NCI-H187 treated with DMSO at 0.1 percent for 48 hours (cell line): ENCODE measurements at regions not wholly inside any gene's neighbourhood (a gene's known extent, or its start where the extent isn't known, plus 50 kb on each side); places are given as distances from the start of the nearest gene placed in this dataset.
"Not testable (repeated sequence)": the region's sequence is repeated elsewhere in the genome, so short reads cannot be mapped to it uniquely, and the experiment has no call there.

ENCODE experiments used
- DNase-seq: peaks from one replicate; lab custom pipeline; 2025; lab: John Stamatoyannopoulos, UW

DNA sequence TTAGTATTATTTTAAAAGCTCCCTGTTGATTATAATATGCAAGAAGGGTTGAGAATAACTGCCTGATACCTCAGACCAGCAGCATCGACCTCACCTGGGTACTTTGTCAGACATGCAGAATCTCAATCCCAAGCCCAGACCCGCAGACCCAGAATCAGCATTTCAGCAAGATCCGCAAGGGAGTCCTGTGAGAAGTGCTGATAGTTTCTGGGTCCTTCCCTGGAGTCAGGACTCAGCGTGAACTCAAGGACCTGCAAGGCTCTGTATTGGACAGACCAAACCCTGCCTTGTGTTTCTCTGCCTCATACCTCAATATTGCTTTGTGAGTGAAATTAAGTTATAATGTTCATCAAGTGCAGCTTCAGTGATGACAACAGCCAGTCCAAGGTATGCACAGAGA lies 149.5 kb upstream of the NPY start:
- DNase-seq = no peak

DNA sequence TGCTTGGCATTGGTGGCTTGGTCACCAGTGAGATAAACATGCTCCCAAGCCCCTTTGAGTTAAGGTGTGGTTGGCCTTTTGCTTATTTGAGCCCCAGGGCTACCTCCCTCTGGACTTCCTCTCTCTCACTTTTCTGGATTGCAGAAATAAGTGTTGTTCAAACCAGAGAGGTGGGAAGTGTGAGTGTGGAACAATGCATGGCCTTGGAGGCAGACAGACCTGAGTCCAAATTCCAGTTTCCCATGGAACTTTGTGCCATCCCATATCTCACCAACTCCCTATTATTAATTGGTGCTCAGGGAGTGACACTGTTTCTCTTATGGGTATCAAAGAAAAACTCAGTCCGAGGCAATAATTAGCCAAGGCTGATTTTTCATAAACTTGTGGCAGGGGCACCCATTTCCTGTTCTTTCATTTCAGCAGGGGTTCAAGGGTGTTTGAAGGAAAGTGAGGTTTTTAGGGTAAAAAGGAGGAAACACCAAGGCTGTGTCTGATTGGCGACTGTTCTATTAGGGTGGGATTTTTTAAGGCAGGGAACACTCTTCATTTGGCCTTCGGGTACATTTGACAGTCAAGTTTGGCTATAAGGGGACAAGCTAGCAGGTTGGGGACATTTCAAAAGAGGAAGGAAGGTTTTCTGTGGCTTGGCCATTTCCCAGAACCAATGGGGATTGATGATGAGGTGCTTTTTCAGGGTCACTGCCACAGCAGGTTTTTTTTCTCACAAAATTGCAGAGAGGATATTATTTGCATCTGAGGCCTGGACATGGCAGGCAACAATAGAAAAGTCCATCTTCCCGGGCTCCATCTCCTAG lies 148.8 kb upstream of the NPY start:
- DNase-seq = no peak

DNA sequence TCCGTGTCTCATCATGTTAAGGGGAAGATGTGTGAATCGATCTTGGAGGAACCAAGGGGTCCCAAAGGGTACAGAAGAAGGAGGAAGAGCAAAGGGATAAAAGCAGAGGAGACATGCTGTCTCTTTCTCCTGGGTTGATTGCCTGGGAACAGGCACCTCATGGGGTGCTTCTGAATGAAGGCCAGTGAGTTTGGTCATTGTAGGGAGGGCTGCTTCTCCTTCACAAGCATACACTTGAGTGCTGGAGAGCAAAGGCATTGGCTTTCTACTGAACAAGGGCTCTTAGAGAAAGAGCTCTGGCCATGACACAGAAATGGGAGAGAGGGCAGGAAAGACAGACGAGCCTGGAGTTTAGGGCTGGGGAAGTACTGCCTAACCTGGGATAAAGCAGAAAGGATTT lies 146.7 kb upstream of the NPY start:
- no peak for DNase-seq

DNA sequence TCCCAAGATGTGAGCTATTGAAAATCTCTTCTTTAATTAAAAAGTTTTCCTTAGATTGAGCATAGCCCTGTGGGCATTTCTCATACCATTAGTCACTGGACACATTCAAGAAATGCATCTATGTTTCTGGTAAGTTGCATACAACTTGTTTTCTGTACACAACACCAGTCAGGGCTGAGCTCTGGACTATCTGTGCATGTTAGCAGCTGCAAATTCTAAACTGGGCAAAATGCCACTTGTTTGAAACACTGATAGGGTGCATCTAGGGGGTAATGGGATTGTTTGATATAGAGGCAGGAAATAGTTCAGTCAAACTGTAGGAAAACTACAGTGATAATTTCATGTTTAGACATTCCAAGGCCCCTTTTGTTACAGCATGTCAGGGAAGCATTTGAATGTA lies 145.6 kb upstream of the NPY start:
- DNase-seq = no peak

DNA sequence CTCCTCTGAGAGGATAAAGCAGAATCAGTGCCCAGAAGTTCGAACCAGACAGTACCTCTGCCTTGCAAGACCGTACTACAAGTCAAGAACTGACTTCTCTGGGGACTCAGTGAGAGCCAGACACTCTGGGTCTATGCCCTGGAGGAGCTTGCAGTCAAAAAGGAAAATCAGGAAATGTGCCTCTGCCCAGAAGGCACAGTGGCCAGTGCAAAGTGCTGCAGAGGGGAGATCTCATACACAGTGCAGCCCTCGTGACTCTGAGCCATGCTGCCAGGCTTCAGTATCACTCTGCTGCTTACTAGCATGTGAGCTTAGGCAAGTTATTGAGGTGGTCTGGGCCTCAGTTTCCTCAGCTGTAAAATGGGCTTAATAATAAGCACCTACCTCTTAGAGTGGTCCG lies 144.0 kb upstream of the NPY start:
- no peak for DNase-seq

DNA sequence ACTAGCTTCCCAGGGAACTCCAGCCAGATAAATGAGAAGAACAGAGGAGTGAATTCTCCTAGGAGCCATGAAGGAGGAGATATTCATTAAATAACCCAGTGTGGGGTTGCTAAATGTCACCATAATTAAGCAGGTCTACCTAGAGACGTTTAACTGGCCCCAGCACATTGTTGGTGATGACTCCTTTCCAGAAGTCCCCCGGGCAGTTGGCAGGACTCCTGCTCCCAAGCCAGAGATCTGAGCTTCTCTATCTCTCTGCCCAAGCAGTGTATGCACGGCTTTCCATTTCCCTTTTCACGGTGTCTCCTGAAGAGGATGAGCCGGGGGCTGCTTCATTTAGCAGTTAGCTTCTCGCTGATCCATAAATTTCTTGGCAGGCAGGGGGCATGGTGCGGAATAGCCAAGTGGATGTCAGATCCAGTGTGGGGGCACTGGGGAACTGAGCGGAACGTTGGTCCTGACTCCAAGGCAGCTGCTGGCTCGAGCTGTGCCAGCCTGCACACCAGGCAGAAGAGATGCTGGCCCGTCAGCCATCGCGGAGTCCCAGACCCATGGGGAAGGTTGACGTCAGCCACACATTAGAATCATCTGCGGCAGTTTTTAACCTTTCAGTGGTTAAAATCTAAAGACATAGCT lies 142.0 kb upstream of the NPY start:
- DNase-seq = no peak

DNA sequence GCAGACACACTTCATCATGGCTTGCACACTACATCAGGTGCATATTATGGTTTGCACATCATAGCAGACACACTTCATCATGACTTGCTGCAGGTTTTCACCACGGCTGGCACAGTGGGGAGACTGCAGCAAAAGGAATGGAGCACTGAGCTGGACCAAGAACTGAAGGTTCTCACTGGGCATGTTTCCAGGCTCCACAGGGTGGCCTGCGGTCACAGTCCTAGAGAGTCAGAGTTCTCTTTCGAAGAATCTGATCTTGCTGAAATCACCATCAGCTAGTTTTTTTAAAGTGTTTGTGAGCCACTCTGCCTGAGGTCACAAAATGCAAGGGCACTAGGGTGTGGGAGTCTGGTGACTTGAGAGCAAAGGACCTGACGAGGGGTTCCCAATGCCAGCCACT lies 140.4 kb upstream of the NPY start:
- DNase-seq = no peak

DNA sequence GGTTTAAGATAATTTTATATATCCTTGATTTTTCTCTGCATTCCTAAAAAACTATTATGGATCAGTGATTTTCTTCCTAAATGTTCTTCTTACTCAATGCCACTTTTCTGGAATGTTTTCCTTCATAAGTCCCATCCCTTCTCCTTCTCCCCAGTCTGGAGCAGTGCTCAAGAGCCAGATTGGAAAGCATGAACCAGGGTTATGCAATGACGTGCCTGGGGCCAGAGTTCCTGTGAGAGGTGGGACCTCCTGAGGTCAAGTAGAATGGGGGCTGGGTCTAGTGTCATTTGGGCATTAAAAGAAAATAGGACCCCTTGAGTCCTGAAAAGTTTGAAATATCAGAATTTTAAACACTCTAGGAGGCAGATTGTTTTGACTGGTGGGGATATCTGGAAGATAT lies 132.0 kb upstream of the NPY start:
- DNase-seq = no peak

DNA sequence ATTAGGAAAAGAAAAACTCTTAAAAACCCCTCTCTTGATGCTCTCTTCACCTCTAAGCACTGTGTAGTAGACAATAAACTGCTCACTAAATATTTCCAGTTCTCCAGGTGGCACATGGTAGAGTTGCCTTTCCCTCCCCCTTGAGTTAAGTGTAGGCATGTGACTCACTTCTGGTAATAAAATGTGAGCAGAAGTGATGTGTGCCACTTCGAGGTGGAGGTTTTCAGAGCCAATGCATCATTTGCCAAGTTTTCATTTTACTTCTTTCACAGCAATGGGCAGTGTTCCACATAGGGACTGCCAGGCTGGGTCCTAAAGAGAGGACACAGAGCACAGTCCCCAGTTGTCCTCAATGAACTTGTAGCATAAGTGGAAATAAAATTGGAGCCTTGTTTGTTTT lies 131.6 kb upstream of the NPY start:
- no peak for DNase-seq

DNA sequence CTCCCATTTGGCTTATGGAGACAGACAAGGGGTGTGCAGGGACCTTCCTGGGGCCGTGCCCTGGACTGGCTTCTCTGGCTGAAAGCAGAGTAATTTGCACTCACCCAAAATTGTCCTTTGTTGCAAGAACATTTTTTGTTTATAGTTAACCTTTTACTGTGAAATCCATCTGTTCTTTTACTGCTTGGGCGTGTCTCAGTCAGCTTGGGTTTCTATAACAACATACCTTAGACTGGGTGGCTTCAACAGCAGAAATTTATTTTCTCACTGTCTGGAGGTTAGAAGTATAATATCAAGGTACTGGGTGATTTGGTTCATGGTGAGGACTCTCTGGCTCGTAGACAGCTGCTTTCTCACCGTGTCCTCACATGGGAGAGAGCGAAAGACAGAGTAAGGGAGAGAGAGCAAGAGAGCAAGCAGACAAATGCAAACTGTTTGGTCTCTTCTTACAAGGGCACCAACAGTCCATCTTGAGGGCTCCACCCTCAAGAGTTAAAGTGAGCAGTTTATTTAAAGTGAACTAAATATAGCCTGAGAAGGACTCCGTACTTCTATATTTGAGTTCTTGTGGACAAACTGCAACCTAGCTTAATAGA lies 131.0 kb upstream of the NPY start:
- no peak for DNase-seq

DNA sequence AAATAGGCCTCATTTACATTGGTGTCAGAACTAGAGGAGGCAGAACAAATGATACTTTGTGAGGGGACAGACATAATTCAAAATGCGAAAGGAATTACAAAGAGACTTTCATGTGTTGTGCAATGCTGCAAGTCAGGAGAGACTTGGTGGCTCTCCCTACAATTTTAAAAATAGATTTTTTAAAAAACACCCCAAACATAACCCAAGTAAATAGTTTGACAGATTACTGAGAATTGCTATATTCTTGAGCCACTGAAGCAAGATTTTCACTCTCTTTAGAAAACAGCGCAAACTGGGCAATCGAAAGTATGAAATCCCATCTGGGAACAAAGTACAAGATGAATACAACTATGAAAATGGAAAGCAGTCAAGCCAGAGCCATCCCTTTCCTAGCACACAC lies 126.3 kb upstream of the NPY start:
- DNase-seq = no peak

DNA sequence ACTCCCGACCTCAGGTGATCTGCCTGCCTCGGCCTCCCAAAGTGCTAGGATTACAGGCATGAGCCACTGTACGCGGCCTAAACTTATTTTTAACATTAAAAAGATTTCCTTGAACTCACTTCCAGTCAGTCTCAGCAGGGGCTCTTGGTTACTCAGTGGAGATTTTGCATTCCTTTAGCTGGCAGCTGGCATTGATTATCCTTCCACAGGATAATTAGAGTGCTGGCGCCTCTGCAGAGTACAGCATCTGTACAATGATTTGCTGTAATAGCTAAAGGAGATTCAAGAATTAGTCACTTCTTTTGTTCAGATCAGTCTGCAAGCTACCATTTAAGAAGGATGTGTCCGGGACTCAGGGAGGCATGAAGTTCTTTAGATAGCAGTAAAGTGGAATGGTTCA lies 125.0 kb upstream of the NPY start:
- DNase-seq = no peak

DNA sequence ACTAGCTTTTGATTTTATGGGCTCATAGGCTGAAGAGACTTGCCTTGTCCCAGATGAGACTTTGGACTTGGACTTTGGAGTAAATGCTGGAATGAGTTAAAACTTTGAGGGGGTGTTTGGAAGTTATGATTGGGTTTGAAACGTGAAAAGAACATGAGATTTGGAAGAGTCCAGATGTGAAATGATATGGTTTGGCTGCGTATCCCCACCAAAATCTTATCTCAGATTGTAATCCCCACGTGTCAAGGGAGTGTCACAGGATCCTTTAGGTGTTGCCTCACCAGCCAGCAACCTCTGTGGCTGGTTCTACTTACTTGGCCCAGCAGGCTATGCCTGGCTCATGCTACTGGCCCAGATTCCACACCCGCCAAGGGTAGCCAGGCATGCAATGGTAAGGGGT lies 119.6 kb upstream of the NPY start:
- DNase-seq = no peak

DNA sequence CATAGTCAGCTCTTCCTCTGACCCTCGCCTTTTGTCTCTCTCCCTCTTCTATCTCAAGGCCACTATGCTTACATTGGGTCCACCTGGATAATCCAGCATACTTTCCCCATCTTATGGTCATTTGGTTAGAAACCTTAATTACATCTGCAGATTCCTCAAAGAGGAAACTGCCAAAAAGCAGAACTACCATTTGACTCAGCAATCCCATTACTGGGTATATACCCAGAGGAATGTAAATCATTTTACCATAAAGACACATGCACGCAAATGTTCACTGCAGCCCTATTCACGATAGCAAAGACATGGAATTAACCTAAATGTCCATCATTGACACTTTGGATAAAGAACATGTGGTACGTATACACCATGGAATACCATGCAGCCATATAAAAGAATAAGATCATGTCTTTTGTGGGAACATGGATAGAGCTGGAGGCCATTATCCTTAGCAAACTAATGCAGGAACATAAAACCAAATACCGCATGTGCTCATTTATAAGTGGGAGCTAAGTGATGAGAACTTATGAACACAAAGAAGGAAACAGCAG lies 114.8 kb upstream of the NPY start:
- DNase-seq = no peak

DNA sequence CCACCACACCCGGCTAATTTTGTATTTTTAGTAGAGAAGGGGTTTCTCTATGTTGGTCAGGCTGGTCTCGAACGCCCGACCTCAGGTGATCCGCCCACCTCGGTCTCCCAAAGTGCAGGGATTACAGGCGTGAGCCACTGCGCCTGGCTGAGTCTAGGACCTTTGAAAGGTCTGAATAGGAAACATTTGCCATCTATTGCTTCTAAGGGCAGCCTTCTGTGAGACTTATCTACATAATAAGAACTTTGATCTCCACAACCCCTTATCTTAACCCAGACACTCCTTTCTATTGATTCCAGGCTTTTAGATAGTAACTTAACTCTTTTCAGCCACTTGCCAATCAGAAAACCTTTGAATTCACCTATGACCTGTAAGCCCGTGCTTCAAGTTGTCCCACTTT lies 112.0 kb upstream of the NPY start:
- not testable (repeated sequence) for DNase-seq

DNA sequence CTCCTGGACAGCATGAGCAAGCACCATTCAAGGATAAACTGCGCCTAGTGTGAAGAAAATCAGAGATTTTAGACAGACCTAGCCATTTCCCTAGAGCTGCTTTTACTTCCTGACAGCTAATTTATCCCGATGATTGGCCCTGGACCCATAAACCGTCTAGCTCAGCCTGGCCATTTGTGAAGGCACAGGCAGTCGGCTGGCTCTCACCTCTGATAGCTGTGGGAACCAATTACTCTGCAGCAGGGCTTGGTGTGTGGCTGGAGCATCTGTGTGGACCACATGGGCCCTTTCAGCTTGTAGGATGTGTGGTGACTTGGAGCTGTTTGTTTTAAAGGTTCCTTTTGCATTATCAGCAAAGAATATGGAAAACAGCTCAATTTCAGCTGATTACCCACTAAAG lies 111.1 kb upstream of the NPY start:
- DNase-seq = no peak

DNA sequence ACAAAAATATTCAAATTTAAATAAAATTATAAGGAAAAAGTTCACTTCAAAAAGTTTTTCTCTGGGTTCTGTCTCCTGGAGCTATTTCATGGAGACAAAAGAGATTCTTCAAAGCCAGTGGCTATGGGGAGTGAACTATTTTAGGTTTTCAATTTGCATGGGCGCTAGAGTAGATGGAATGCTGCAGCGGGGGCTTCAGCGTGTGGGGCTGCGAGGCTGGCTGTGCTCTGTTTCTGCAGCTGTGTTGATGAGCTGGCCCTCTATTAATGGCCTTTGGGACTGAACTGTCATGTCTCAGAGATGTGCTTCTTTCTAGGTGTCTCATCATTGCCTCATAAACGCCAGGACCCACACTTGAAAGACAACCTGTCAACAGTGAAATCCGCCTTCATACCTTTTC lies 108.4 kb upstream of the NPY start:
- no peak for DNase-seq

DNA sequence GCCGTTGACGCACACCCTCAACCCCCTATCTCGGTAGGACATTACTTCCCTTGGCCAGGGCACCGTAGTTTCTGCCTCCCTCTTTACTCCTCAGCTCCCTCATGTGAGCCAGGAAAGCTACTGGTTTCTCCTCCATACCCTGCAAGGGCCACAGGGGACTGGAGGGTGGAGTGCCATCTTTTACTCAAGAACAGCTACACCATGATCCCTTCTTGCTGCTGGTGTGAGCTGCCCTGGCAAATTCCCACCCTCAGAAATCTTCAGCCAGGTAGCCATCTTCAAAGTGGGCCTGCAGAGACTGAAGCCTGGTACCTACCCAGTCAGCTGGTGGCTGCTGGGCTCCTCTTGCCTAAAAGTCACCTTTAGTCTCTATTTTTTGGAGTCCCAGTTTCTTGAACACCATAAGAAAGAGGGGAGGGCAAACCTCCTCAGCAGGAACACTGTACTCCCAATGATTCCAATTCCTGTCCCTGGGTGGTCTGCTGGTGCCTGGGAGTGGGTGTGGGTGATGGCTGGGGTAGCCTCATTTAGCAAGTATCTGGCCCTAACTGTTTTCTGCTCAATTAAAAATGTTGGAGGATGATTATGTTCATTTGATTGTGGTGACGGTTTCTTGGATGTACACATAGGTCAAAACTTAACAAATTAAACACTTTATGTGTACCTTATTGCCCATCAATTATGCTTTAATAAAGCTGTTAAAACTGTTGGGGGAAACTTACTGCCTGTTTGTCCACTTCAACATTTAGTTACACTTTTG lies 105.0 kb upstream of the NPY start:
- DNase-seq = no peak

DNA sequence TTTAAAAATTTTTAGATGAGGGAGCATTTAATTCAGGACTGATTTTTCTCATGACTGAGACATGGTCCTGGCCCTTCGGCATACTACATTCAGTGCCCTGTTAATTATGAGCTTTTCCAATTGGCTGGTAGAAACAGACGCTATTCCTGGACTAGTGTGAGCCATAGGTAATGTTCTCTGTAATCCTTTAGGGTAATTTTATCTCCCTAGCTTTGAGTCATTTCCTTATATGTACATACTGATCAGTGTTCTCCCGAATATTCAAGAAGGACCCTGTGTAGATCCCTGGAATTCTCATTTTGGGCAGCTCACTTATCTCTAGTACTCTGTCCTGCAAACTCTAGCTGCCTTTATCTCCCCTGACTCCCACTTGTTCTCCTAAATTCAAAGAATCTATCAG lies 92.6 kb upstream of the NPY start:
- no peak for DNase-seq

DNA sequence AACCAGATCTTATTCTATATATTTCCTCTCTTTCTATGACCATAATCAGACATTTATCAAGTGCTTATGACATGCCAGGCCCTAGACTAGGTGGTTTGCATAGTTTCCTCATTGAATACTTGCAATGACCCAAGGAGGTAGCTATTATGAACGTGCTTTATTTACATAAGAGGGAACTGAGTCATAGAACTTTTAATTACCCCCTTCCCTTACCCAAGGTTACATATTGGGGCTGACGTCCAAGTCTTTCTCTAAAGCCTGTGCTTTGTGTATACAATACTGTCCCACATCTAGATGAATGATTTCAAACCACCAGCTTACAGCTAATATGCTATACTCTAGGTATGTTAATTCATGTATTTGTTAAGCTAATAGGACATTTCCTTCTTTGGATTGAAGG lies 91.9 kb upstream of the NPY start:
- no peak for DNase-seq

DNA sequence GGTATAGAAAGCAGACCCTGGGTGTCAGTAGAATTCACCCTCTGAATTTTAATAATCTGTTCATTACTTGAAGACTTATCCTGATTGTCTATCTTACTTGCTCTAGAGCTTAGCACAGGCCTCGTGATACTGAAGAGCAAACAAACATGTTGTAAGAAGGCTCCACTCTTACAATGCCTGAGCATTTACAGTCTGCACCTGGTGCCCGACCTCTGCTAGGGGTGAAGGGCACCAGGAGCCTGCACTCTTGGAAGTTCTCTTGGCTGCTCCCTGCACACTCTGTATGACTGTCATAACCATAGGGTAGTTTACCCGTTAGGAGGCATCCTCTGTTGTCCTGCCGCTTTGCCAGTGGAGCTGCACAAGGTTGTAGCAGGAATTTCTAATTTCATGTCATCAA lies 91.3 kb upstream of the NPY start:
- no peak for DNase-seq

DNA sequence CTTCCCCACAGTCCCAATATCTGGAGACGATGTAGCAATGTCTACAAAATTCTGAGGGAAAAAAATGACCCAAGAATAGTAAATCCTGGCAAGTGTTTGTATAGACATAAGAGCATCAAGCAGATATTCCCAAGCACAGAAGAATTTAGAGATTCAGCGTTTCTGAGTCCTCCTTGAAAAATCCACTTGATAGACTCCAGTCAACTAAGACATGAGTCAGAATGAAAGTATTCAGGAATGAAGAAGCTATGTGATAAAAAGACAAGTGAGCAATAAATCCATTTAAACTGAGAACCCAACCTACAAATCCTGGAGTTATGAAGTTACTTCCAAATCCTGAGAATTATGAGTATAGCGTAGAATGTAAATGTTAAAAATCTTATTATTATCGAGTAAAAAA lies 86.1 kb upstream of the NPY start:
- DNase-seq = no peak

DNA sequence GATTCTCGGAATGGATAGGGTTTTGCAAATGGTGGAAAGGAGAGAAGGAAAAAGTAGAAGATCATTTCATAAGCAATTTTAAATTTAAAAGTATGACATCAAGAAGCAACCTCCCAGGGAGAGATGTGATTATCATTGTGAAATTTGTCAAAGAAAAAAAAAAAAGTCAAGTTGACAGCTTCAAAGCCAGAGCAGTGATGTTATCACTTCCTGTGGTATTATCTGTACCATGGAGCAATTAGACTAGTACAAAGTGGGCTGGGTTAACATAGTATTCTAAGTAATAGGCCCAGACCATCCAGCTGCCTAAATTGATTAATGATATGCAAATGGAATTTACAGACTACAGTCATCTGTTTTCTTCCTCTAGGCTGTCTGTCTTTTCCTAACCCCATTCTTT lies 84.0 kb upstream of the NPY start:
- no peak for DNase-seq
